HG02763 (cell line): ENCODE measurements at regions not wholly inside any gene's neighbourhood (a gene's known extent, or its start where the extent isn't known, plus 50 kb on each side); places are given as distances from the start of the nearest gene placed in this dataset.
"Not testable (repeated sequence)": the region's sequence is repeated elsewhere in the genome, so short reads cannot be mapped to it uniquely, and the experiment has no call there.

Experiments
- ATAC-seq: cut with Tn5 transposase; IDR thresholded peaks from one replicate; pipeline ENCODE4 v1.9.1; 2021; ENCODE audit warnings: mild to moderate bottlenecking, moderate library complexity; ENCODE audit not compliant: unreplicated experiment

DNA sequence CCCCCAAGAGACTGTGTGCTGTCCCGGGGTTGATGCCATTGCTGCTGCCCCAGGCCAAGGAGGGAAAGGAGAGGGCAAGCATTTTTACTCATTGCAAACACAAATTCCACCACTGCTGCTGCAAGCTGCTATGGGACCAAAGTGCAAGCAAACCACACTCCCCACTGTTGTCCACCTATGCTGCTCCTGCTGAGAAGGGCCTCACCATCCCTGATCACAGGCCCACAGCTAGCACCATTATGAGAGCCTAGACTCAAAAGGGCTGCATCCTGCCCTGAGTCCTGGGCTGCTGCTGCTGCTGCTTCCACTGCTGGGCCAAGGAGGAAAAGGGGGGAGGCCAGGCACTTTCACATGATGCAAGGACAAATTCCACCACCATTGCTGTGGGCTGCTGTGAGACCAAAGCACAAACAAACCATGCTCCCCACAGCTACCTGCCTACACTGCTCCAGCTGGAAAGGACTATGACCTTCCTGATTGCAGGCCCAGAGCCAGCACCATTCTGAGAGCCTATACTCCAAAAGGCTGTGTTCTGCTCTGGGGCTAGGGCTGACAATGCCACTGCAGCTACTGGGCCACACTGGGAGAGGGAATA lies 218.2 kb upstream of the ZCCHC13 start:
- no peak for ATAC-seq

GRCh38 chrX:74080165-74080564 lies 223.8 kb upstream of the ZCCHC13 start:
- no peak for ATAC-seq

DNA sequence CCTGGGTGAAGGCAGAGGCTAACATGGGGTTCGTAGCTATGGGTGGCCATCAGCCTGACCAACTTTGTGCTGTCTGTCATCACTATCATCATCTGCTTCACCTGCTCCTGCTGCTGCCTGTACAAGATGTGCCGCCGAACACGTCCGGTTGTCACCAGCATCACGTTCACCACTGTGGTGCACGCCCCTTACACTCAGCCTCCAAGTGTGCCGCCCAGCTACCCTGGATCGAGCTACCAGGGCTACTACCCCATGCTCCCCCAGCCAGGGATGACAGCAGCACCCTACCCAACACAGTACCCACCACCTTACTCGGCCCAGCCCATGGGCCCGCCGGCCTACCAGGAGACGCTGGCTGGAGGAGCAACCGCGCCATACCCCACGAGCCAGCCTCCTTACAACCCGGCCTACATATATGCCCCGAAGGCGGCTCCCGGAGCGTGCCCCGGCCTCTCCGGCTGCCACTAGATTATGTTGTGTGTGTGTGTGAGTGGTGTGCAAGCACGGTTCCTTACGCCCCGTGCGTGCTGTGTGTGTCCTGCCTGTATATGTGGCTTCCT lies 213.4 kb upstream of the XIST start:
- ATAC-seq, result no peak

DNA sequence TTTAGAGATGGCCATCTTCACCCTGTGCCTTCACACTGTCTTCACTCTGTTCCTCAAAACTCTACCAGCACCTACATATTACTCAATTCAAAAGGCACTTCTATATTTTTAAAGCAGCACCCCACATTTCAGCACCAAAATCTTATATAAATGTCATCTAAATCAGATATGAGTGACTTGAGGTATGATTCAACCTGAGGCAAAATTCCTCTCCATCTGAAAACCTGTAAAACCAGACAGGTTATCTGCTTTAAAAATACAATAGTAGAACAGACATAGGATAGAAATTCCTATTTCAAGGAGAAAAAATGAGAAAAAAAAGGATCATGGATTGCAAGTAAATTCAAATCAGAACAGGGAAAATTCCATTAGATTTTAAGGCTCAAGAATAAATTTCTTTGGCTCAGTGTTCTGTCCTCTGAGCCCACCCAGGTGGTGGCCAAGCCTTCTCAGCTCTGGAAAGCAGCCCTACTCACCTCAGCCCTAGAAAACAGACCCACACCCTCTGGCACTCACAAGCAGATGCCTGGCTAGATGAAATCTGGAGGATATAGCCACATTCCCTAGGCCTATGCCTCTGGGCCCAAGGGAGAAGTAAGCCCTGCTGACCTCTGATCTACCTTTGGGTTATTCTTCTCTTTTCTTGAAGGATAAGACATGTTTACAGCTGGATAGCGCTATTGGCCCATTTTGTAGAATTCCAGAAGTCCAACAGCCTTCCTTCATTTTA lies 211.1 kb upstream of the XIST start:
- no peak for ATAC-seq

- ATAC-seq, result no peak
These were observed 209.4 kb upstream of the XIST start for GRCh38 chrX:74061879-74062278.

DNA sequence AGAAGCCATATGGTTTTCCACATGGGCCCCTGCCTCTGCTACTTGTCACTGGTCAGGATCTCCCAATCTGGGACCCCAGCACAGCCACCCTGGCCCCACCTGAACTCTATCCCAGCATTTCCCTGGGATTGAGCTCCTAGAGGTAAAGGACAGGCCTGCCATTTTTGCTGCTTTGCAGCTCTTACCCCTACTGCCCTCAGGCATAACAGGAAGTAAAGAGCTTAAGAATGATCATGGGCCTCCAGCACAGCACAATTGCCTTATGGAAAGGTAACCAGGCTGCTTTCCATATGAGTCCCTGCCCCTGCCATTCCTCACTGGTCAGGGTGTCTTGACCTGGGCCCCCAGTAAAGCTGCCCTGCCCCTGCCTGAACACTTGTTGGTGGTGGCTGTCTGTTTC lies 196.6 kb upstream of the XIST start:
- no peak for ATAC-seq

DNA sequence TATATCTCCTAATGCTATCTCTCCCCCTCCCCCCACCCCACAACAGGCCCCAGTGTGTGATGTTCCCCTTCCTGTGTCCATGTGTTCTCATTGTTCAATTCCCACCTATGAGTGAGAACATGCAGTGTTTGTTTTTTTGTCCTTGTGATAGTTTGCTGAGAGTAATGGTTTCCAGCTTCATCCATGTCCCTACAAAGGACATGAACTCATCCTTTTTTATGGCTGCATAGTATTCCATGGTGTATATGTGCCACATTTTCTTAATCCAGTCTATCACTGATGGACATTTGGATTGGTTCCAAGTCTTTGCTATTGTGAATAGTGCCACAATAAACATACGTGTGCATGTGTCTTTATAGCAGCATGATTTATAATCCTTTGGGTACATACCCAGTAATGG lies 181.6 kb upstream of the XIST start:
- not testable (repeated sequence) for ATAC-seq

DNA sequence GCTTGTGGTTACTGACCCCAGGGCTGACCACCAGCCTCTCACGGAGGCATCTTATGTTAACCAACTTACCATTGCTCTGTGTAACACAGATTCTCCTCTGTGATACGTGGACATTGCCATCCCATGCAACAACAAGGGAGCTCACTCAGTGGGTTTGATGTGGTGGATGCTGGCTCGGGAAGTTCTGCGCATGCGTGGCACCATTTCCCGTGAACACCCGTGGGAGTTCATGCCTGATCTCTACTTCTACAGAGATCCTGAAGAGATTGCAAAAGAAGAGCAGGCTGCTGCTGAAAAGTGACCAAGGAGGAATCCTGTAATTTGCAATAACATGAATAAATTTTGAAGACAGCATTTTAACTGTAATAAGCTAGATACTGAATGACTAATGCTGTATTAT lies 179.0 kb upstream of the XIST start:
- ATAC-seq, result not testable (repeated sequence)

DNA sequence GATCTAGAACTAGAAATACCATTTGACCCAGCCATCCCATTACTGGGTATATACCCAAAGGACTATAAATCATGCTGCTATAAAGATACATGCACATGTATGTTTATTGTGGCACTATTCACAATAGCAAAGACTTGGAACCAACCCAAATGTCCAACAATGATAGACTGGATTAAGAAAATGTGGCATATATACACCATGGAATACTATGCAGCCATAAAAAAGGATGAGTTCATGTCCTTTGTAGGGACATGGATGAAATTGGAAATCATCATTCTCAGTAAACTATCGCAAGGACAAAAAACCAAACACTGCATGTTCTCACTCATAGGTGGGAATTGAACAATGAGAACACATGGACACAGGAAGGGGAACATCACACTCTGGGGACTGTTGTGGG lies 178.3 kb upstream of the XIST start:
- not testable (repeated sequence) for ATAC-seq

GRCh38 chrX:74025145-74025544 lies 172.6 kb upstream of the XIST start:
- not testable (repeated sequence) for ATAC-seq

DNA sequence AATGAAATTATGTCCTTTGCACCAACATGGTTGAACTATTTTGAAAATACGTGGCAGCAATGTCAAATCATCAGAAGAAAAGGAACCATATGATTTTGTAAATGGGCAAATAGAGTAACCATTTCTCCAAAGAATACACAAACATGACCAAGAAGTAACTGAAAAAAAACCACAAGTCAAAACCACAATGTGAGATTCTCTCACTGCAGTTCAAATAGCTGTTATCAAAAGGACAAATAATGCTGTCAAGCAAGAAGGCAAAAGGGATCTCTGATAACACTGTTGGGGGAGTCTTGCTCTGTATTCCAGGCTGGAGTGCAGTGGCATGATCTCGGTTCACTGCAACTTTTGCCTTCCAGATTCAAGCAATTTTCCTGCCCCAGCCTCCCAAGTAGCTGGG lies 170.7 kb upstream of the XIST start:
- ATAC-seq, result no peak

GRCh38 chrX:74018253-74018652 lies 165.7 kb upstream of the XIST start:
- ATAC-seq, result no peak

DNA sequence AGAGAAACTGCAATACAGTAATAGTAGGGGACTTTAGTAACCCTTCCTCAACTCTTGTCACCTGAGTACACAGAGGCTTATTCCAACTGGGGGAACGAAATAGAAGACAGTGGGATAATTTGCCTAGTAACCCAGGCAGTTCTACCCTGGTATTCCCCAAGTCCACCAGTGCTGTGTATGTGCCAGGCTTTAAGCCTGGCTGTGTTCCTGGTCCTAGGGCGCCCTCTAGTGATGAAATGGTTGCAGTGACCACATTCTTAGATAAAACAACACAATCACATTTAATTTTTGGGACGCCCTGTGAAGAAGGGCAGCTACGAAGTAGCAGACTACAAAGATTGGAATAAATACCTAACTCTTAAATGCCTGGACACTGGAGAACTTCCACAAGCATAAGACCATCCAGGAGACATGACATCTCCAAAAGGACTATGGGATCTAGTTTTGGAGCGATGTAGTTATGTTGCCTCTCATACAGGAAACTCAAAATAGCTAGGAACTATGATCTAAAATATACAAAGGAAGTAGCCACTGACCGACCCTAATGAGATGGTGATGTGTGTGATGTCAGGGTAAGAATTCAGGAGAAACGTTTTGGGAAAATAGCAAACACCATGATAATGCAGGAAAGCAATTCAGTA lies 163.0 kb upstream of the XIST start:
- ATAC-seq, result peak; percentile 87

- no peak for ATAC-seq
These were observed 156.5 kb upstream of the XIST start for GRCh38 chrX:74009041-74009440.

DNA sequence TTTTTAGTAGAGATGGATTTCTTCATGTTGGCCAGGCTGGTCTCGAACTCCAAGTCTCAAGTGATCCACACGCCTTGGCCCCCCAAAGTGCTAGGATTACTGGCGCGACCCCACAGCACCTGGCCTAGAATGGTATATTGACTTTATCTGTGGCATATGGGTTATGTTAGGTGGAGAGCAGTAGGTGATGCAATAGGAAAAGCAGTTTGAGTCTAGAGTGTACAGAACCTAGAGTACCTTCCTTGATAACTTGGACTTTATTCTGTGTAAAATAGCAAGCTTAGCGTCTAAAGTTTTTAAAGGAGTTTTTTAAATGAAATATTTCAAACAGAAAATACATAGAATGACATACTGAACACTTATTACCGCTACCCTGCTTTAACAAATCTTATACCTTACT lies 139.5 kb upstream of the XIST start:
- no peak for ATAC-seq

DNA sequence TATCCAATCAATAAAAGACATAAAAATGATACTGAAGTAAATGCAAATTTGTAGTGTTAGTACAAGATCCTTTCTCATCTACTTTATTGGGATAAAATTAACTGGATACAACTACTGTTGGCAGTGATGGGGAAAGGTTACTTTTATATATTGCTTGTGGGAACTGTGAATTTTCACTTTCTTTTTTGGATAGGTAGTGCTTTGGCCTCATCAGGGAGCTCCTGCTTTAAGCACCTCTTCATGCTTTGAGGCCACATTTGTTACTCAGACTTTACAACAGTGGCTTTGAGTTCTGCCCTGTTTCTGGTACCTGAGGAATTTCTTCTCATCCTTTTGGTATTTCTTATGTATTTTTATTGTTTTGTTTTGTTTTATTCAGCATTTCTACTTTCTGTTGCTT lies 134.7 kb upstream of the XIST start:
- ATAC-seq, result no peak

- no peak for ATAC-seq
These were observed 127.1 kb upstream of the XIST start for GRCh38 chrX:73979551-73980131.

DNA sequence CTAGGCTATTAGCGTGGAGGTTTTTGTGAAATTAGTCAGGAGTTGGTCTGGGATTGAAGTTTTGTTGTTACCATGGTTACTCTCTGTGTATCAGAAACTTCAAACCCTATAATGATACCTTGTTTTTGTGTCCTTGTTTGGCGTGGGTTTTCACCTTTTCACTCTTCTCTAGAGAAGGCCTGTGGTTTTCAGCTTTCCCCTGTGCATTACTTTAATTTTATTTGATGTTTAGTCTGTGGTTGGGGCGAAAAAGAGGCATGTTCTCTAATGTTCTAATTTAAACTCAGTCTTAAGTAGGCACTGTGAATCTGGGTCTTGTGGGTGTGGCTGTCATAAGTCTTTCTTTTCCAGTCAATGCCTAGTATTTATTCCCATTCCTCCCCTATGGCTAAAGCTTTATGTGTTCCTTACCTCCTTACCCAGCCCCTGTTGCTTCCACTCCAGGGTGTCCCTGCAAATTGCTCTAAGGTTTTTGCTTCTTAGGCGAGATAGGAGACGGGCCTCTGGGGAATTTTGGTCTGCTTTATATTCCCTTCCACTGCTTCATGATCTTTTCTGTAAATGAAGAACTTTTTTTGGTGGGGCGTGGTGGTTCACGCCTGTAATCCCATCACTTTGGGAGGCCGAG lies 125.1 kb upstream of the XIST start:
- ATAC-seq, result no peak

GRCh38 chrX:73967461-73967860 lies 114.9 kb upstream of the XIST start:
- not testable (repeated sequence) for ATAC-seq

DNA sequence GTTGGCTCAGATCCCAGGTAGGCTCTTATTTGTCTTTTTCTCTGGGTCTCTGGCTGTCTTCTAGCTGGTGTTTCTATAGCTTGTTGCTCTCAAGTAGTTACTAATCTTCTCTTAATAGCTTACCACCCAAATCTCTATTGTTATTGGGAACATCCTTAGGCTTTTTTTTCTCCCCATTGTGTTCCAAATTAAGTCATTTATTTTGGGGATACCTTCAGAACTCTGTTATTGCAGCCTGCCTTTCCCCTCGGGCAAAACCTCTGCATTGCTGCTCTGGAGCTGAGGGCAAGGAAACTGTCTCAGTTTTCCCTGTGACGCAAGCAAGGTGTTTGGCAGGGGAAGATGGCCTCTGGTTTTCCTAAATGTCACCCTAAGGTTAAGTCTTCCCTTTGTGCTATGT lies 113.3 kb upstream of the XIST start:
- no peak for ATAC-seq

- no peak for ATAC-seq
These were observed 112.1 kb upstream of the XIST start for GRCh38 chrX:73964579-73964978.
